Glutamatergic neuron (in vitro differentiated cells): ENCODE measurements at regions not wholly inside any gene's neighbourhood (a gene's known extent, or its start where the extent isn't known, plus 50 kb on each side); places are given as distances from the start of the nearest gene placed in this dataset.

ENCODE experiments used
- DNase-seq: peaks from one replicate; pipeline ENCODE4 v3.0.0; 2022
- H3K27ac Mint-ChIP-seq: one replicate; pipeline ENCODE4 v1.8.0; 2020; ENCODE audit warnings: mild to moderate bottlenecking, mixed read lengths, inconsistent platforms; ENCODE audit not compliant: unreplicated experiment
- H3K27me3 Mint-ChIP-seq: one replicate; pipeline ENCODE4 v1.8.0; 2020; ENCODE audit warnings: mild to moderate bottlenecking, moderate library complexity, mixed read lengths, inconsistent platforms; ENCODE audit not compliant: unreplicated experiment
- H3K36me3 Mint-ChIP-seq: one replicate; pipeline ENCODE4 v1.8.0; 2020; ENCODE audit warnings: mild to moderate bottlenecking, mixed read lengths, inconsistent platforms; ENCODE audit not compliant: unreplicated experiment
- H3K4me1 Mint-ChIP-seq: one replicate; pipeline ENCODE4 v1.8.0; 2020; ENCODE audit warnings: mild to moderate bottlenecking, low read depth, mixed read lengths, inconsistent platforms; ENCODE audit not compliant: unreplicated experiment
- H3K4me3 Mint-ChIP-seq: one replicate; pipeline ENCODE4 v1.8.0; 2020; ENCODE audit warnings: mild to moderate bottlenecking, mixed read lengths, inconsistent platforms; ENCODE audit not compliant: unreplicated experiment
- H3K9me3 Mint-ChIP-seq: one replicate; pipeline ENCODE4 v1.8.0; 2020; ENCODE audit warnings: mild to moderate bottlenecking, moderate library complexity, mixed read lengths, inconsistent platforms; ENCODE audit not compliant: unreplicated experiment
- TF ChIP-seq, protein P1 (sequence below): fragments of 200-600 bp; sonication (generic); IDR thresholded peaks from one replicate; pipeline ENCODE4 v1.5.0; 2021; ENCODE audit not compliant: partially characterized antibody, unreplicated experiment

DNA sequence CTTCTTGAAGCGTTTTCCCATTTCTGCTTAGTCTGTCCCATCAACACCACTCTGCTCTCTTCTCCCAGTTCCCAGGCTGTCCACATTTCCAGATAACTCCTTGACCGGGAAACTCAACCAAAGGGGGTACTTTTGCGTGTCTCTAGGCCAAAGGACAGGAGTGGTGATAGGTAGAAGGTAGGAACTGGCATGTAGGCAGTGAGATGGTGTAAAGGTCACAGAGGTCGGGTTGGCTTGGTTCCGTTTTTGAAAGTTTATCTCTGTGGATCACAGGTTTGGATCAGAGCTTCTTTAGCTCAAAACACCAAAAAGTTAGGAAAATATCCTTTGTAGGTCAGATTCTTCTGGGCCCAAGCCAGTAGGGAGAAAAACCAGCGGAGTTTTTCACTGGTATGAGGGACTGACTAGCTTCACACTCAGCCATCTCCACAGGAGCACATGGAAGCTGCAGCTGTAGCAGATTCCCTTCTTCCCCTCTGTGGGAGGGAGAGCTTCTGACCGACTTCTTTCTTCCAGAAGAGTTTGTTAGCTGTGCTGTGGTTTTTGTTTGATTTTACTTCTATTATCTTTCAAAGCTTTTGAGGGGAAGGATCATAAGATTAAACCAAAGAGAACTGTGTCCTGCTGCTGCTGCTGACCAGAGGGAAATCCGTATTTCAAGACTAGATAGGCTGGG, 98.4 kb upstream of the DMRT1 start:
- Mint-ChIP-seq H3K9me3 (peaks cover 16% of the 10 kb centered on the region), H3K27me3 (peaks cover 17% of the 10 kb centered on the region), H3K36me3 (no peaks in the 10 kb centered on the region), H3K4me3 (no peak overlapping the region), H3K4me1 (peaks cover 25% of the 10 kb centered on the region), H3K27ac (no peak overlapping the region)
- DNase-seq = no peak
- TF ChIP-seq, protein P1, sequence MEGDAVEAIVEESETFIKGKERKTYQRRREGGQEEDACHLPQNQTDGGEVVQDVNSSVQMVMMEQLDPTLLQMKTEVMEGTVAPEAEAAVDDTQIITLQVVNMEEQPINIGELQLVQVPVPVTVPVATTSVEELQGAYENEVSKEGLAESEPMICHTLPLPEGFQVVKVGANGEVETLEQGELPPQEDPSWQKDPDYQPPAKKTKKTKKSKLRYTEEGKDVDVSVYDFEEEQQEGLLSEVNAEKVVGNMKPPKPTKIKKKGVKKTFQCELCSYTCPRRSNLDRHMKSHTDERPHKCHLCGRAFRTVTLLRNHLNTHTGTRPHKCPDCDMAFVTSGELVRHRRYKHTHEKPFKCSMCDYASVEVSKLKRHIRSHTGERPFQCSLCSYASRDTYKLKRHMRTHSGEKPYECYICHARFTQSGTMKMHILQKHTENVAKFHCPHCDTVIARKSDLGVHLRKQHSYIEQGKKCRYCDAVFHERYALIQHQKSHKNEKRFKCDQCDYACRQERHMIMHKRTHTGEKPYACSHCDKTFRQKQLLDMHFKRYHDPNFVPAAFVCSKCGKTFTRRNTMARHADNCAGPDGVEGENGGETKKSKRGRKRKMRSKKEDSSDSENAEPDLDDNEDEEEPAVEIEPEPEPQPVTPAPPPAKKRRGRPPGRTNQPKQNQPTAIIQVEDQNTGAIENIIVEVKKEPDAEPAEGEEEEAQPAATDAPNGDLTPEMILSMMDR = no peak

DNA sequence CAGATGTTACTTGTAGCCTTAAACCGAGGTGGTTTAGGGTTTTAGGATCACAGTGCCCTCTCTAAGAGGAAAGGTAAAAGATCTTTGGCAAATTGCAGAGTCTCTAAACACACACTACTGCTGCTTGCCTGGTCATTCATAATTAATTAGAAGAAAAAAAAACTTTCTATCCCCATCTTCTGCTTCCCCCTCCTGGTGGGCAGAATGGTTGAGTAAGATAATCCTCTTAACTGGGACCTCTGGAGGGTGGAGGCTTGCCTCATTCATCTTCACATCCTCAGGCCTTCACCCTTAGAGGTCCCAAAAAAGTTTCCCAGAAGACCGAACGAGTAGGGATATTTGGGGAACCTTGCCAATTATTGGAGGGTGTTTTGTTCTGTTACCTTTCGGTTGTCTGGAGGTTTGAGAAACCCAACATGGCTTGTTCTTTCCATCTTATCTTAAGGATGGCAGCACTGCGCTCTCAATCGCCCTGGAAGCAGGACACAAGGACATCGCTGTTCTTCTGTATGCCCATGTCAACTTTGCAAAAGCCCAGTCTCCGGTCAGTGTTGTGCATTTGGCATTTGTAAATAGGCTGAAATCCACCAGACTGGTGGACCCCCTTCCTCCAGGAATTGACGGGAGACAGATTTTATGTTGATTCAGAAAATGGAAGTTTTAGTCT, 97.3 kb upstream of the DMRT1 start:
- Mint-ChIP-seq H3K27ac (peak overlapping the region; percentile 86), H3K9me3 (peaks cover 16% of the 10 kb centered on the region), H3K4me3 (peak overlapping the region; percentile 15), H3K36me3 (no peaks in the 10 kb centered on the region), H3K4me1 (peaks cover 25% of the 10 kb centered on the region), H3K27me3 (peaks cover 17% of the 10 kb centered on the region)
- TF ChIP-seq, protein P1 = no peak
- no peak for DNase-seq

DNA sequence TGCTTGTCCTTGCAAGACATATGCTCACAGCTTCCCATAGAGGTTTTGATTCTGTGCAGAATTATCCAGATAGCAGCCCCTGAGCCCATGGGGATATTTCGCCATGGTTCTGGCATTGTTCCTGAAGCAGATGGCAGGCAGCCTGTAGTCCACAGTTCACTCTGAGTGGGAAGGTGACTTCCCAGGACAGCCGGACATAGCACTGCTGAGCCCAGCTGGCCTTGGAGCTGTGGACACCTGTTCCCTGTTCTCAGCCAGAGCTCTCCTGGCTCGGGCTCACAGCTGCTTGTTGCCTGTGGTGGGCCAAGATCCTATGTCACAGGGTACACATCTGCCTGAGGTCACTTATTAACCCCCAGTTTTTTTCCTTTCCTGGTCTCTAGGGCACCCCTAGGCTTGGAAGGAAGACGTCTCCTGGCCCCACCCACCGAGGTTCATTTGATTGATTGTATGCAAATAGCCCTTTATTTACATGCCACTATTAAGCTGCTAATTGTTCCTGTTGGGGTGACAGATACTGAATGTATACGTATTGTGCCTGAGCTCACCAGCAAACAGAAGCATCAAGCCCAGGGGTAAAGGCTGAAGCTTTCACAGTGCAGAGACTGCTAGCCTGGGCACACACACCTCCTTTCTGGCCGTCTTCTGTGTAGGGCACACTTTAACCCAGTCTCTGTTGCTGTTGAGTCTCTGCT, 96.6 kb upstream of the DMRT1 start:
- Mint-ChIP-seq H3K4me3 (peak overlapping the region; percentile 15), H3K4me1 (peaks cover 25% of the 10 kb centered on the region), H3K9me3 (peaks cover 16% of the 10 kb centered on the region), H3K27ac (peak overlapping the region; percentile 86), H3K27me3 (peaks cover 17% of the 10 kb centered on the region), H3K36me3 (no peaks in the 10 kb centered on the region)
- TF ChIP-seq, protein P1 = no peak
- DNase-seq = peak; percentile 76

DNA sequence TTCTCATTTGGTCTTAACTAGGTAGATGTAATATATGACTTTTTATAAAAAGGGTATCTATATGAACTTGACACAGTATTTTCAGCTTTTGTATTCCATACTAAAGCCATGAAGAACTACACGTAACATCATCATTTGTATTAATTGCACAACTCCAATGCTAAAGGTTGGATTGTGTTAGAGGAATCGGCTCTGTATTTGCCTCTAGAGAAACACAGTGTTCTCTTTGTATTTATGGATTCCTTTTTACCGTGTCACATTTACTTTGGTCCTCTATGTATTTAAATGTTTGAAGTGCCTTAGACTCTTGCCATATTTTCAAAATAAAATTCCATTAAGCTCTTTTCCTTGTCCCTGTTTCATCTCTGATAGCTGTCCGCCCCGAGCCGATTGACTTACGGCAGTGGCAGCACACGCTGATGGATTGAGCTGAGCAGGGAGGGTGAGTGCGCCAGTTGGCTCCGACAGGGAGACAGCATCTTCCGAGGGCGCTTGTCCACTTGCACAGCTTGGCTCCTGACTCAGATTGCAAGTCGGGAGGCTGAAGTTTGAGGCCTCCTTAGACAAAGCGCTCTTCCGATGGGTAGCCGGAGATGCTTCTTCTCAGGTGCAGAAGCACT, 95.6 kb upstream of the DMRT1 start:
- peaks cover 19% of the 10 kb centered on the region for H3K27me3 Mint-ChIP-seq
- peaks cover 25% of the 10 kb centered on the region for H3K4me1 Mint-ChIP-seq
- H3K4me3 Mint-ChIP-seq = peak overlapping the region; percentile 71
- H3K9me3 Mint-ChIP-seq = peaks cover 16% of the 10 kb centered on the region
- peak; percentile 40 for DNase-seq
- no peaks in the 10 kb centered on the region for H3K36me3 Mint-ChIP-seq
- TF ChIP-seq, protein P1 = no peak
- H3K27ac Mint-ChIP-seq = peak overlapping the region; percentile 86
